Loucy (cell line): ENCODE measurements at regions not wholly inside any gene's neighbourhood (a gene's known extent, or its start where the extent isn't known, plus 50 kb on each side); places are given as distances from the start of the nearest gene placed in this dataset.

ENCODE experiments used
- H2AFZ ChIP-seq: fragments of 200-600 bp; sonication (generic); 2 replicates; pipeline ENCODE4 v1.6.0; 2016; ENCODE audit warnings: antibody characterized with exemption, mild to moderate bottlenecking, low read length, moderate library complexity
- H3F3A ChIP-seq: fragments of 200-600 bp; 2 replicates; pipeline ENCODE4 v1.6.0; 2016; ENCODE audit warnings: antibody characterized with exemption, low read depth, mild to moderate bottlenecking
- H3K27me3 ChIP-seq: fragments of 200-600 bp; sonication (generic); 2 replicates; pipeline ENCODE4 v1.6.1; 2014; ENCODE audit warnings: low read length, mild to moderate bottlenecking; ENCODE audit not compliant: insufficient read depth, poor library complexity, severe bottlenecking
- H3K36me3 ChIP-seq: fragments of 200-600 bp; sonication (generic); 2 replicates; pipeline ENCODE4 v1.6.1; 2016; ENCODE audit warnings: low read length; ENCODE audit not compliant: insufficient read depth
- H3K4me1 ChIP-seq: fragments of 200-600 bp; sonication (generic); 2 replicates; pipeline ENCODE4 v1.5.1; 2014; ENCODE audit warnings: low read length, mild to moderate bottlenecking; ENCODE audit not compliant: insufficient read depth, poor library complexity, severe bottlenecking
- H3K4me2 ChIP-seq: fragments of 200-600 bp; sonication (generic); 2 replicates; pipeline ENCODE4 v1.6.0; 2014; ENCODE audit warnings: antibody characterized with exemption, low read length, low read depth, mild to moderate bottlenecking; ENCODE audit not compliant: poor library complexity, severe bottlenecking
- H3K4me3 ChIP-seq: fragments of 200-600 bp; sonication (generic); 2 replicates; pipeline ENCODE4 v1.5.1; 2014; ENCODE audit warnings: low read length, mild to moderate bottlenecking, mixed read lengths; ENCODE audit not compliant: poor library complexity, severe bottlenecking
- H3K79me2 ChIP-seq: fragments of 200-600 bp; sonication (generic); 2 replicates; pipeline ENCODE4 v1.6.1; 2014; ENCODE audit warnings: low read length; ENCODE audit not compliant: insufficient read depth
- H3K9ac ChIP-seq: fragments of 200-600 bp; sonication (generic); 2 replicates; pipeline ENCODE4 v1.6.0; 2014; ENCODE audit warnings: mild to moderate bottlenecking, low read depth, low read length, moderate library complexity; ENCODE audit not compliant: poor library complexity, severe bottlenecking
- H3K9me2 ChIP-seq: fragments of 200-600 bp; sonication (generic); replicated peaks from 2 replicates; pipeline ENCODE4 v1.6.1; 2016; ENCODE audit warnings: low read depth, low read length, mixed read lengths
- H3K9me3 ChIP-seq: fragments of 200-600 bp; sonication (generic); 2 replicates; pipeline ENCODE4 v1.6.1; 2014; ENCODE audit warnings: mild to moderate bottlenecking, antibody characterized with exemption, low read length, low read depth; ENCODE audit not compliant: insufficient read depth
- H4K20me1 ChIP-seq: fragments of 200-600 bp; sonication (generic); 2 replicates; pipeline ENCODE4 v1.6.0; 2014; ENCODE audit warnings: antibody characterized with exemption, low read length, mild to moderate bottlenecking; ENCODE audit not compliant: insufficient read depth, poor library complexity, severe bottlenecking
- EZH2phosphoT487 ChIP-seq: fragments of 200-600 bp; IDR thresholded peaks from 2 replicates; pipeline ENCODE4 v1.6.1; 2018; ENCODE audit warnings: antibody characterized with exemption, mild to moderate bottlenecking, moderate library complexity, borderline replicate concordance
- TF ChIP-seq, protein P1 (sequence below): fragments of 200-600 bp; sonication (generic); conservative IDR thresholded peaks from 2 replicates; pipeline ENCODE4 v1.5.1; 2014; ENCODE audit warnings: mild to moderate bottlenecking, antibody characterized with exemption, low read length

DNA sequence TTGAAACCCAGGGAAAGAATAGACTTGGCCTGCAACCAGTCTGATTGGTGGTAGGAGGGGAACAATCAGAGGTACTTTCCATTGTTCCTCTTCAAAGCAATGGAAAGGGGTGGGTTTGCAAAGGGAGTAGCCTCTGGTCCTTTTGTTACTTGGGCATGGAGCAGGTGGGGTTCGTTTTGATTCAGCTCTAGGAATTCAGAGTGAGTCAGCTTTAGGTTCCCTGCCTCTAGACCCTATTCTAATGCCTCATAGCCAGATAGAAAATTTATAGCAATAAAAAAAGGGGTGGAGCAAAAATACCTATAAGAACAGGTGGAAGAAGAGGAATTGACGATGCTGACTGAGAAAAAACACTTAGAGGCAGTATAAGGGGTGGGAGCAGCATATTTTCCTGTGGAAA is 636.4 kb downstream of the PLCL1 start:
- no peak overlapping the region for H3K9ac ChIP-seq

DNA sequence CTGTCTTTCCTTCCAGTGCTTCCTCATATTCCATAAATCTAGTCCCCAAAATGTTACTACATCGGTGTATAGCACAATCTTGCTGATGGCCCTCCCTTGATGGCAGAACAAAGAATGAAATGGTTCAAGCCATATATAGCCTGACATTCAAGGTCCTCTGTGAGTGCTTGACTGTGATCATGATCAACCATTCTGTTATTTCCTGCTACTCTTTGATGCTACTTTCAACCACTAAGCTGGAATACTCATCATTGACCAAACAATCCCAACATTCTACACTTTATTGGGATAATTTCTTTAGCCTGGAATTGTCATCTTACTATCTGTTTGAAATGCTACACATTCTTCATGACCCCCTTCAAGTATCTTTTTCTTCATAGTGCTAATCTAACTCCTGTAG is 633.9 kb downstream of the PLCL1 start:
- Histone ChIP-seq H3K4me2 (no peak overlapping the region), H3K9ac (no peak overlapping the region), H3K79me2 (no peaks in the 10 kb centered on the region), H3K27me3 (no peaks in the 10 kb centered on the region), H3K36me3 (no peaks in the 10 kb centered on the region), H3K4me3 (no peak overlapping the region), H3K9me3 (no peaks in the 10 kb centered on the region), H3K9me2 (no peaks in the 10 kb centered on the region), H4K20me1 (no peaks in the 10 kb centered on the region), H3K4me1 (peaks cover 8% of the 10 kb centered on the region), H3F3A (no peaks in the 10 kb centered on the region), H2AFZ (no peak overlapping the region)
- TF ChIP-seq EZH2phosphoT487 = no peak
- TF ChIP-seq, protein P1, sequence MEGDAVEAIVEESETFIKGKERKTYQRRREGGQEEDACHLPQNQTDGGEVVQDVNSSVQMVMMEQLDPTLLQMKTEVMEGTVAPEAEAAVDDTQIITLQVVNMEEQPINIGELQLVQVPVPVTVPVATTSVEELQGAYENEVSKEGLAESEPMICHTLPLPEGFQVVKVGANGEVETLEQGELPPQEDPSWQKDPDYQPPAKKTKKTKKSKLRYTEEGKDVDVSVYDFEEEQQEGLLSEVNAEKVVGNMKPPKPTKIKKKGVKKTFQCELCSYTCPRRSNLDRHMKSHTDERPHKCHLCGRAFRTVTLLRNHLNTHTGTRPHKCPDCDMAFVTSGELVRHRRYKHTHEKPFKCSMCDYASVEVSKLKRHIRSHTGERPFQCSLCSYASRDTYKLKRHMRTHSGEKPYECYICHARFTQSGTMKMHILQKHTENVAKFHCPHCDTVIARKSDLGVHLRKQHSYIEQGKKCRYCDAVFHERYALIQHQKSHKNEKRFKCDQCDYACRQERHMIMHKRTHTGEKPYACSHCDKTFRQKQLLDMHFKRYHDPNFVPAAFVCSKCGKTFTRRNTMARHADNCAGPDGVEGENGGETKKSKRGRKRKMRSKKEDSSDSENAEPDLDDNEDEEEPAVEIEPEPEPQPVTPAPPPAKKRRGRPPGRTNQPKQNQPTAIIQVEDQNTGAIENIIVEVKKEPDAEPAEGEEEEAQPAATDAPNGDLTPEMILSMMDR = no peak

More for the DNA sequence above, 636.4 kb downstream of the PLCL1 start:
- no peaks in the 10 kb centered on the region for H3K9me2 ChIP-seq
- H3K4me1 ChIP-seq = peaks cover 8% of the 10 kb centered on the region
- no peak for TF ChIP-seq EZH2phosphoT487
- TF ChIP-seq, protein P1 = no peak
- no peaks in the 10 kb centered on the region for H3K9me3 ChIP-seq
- H3K79me2 ChIP-seq = no peaks in the 10 kb centered on the region
- H3F3A ChIP-seq = no peaks in the 10 kb centered on the region
- H3K4me3 ChIP-seq = no peak overlapping the region
- no peak overlapping the region for H2AFZ ChIP-seq
- no peaks in the 10 kb centered on the region for H4K20me1 ChIP-seq
- no peaks in the 10 kb centered on the region for H3K27me3 ChIP-seq
- H3K36me3 ChIP-seq = no peaks in the 10 kb centered on the region
- H3K4me2 ChIP-seq = no peak overlapping the region

DNA sequence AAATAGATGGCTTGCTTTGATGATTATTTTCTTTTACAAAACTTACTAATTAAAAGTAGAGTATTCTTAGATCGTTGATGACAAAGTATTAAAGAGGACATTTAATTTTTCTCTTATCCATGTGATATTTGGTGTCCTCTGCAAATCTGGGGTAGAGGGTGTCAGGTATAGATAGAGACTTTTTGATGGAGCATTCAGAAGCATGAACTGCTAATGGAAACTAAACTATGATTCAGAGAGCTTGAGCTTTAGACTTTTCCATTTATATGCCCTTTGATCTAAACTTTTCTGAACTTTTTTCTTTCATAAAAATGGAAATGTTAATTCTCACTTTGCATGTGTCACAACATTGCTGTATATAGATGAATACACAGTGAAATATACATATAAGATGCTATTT is 619.7 kb downstream of the PLCL1 start:
- Histone ChIP-seq H3K9me2 (no peaks in the 10 kb centered on the region), H3K79me2 (no peaks in the 10 kb centered on the region), H4K20me1 (no peaks in the 10 kb centered on the region), H3K9ac (no peak overlapping the region), H3K36me3 (no peaks in the 10 kb centered on the region), H3K4me1 (no peaks in the 10 kb centered on the region), H3F3A (no peaks in the 10 kb centered on the region), H3K27me3 (no peaks in the 10 kb centered on the region), H3K4me3 (no peak overlapping the region), H3K9me3 (no peaks in the 10 kb centered on the region), H2AFZ (no peak overlapping the region), H3K4me2 (no peak overlapping the region)
- TF ChIP-seq, protein P1 = no peak
- TF ChIP-seq EZH2phosphoT487 = no peak
